GM18867 (cell line): ENCODE measurements at regions not wholly inside any gene's neighbourhood (a gene's known extent, or its start where the extent isn't known, plus 50 kb on each side); places are given as distances from the start of the nearest gene placed in this dataset.

Source experiments
- ATAC-seq: cut with Tn5 transposase; IDR thresholded peaks from one replicate; pipeline ENCODE4 v1.9.1; 2021; ENCODE audit warnings: mild to moderate bottlenecking, moderate library complexity; ENCODE audit not compliant: unreplicated experiment

DNA sequence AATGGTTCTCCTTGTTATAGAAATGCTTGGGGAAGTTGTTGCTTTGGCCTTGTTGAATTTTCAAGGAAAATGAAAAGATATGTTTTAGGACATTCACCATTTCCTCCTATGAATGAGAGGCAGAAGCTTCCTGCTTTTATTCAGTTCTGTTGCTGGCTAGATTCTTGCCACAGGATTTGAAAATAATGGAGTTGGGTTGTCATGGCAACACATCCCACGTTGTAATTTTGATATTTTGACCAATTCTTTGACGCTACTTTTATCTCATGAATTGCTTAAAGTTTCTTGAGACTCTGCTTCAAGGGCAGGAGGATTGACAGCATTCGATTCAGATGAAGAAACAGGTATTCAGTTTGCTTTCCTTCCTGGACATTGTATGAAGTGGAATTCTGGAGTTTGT lies 331.5 kb downstream of the PRDM2 start:
- no peak for ATAC-seq

DNA sequence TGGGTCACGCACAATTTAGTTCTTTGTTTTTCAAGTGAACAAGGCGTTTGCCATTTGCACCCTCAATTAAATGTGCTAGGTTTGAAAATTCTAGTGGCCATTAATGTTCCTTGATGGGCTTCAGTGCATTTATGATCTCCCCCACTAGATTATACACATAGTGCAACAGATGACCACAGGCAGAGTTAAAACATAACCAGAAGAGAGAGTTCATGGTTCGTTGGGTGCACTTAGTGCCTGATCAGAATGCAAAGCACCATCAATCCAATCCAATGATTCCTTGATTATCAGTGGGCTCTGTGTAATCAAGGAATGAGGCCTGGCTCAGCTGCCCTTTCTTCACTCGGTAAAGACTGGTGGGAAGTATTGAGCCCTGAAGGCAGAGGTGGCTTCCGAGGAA lies 334.5 kb downstream of the PRDM2 start:
- no peak for ATAC-seq

DNA sequence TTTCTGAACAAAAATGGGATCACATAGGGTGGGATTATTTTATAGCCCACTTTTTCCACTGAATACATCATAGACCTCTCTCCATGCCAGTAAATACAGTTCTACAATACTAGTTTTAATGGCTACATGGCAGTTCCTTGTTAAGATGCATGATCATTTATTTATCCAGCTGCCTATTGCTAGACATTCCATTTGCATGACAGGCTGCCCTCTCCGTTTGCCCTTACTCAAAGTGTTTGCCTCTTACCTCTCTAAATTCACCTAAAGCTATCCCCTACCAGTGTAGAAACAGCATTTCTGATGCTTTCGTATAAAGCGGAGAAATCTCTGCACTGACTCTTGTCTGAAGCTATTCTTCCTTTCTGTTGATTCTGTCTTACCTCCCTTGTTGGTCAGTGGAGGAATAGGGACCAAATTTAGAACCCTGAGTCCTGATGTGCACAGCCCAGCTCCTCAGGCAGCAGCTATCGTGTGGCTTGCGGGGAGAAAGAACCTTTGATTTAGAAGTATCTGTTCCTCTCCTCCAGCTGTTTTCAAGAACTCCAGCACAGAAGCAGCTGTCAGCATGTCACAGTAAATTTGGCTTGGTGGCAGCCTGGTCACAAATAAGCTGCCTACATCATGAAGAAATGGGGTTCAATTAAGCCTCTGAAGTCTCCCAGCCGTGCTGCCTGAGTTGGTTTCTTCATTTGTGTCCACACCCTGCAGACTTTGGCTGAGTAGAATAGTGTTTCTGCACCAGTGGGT lies 337.3 kb downstream of the PRDM2 start:
- no peak for ATAC-seq

DNA sequence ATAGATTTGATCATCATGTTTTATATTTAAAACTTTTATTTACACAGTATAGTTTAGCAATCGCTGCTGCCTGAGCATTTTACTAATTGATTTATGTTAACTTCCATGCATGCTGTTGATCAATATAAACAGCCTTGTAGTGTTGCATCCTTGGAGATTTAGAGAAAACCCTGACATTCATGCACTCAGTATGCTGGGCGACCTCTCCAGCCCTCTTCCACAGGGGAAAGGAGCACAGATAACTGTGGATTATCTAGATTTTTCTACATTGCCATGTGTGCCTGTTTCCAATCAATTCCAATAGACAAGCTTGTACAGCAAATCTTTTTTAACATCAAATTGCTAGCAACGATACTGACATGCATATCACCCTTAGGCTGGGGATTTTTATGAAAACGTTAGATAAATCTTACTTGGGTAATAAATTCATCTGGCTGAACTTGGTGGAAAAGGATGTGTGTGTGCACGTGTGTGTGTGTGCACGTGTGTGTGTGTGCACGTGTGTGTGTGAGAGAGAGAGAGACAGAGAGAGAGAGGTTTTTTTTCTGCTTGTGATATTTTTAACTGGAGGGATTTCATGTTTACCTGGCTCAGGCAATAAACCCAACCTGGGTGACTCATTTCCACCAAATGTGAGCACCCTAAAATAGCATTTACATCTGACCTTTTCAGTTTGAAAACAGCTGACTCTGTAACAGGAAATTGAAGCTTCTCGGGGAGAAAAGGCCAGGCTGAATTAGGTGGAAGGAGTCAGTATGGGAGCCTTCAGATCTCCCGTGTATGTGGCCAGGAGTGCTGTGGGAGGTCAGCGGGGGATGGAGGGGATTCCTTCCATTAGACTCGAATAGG lies 339.8 kb downstream of the PRDM2 start:
- ATAC-seq = peak; percentile 51

DNA sequence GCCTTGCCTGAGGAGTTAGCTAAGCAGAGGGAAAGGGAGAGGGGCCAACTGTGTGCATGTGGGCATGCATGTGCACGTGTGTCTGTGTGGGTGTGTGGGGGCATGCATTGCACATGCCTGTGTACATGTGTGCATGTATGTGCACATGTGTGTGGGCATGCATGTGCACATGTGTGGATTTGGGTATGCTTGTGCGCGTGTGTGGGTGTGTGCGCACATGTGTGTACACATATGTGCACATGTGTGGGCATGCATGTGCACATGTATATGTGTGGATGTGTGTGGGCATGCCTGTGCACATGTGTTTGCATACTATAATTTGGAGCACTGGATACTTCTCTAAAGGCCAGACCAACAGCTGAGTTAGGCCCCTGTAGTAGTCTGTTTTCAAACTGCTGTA lies 350.0 kb downstream of the PRDM2 start:
- ATAC-seq = no peak

DNA sequence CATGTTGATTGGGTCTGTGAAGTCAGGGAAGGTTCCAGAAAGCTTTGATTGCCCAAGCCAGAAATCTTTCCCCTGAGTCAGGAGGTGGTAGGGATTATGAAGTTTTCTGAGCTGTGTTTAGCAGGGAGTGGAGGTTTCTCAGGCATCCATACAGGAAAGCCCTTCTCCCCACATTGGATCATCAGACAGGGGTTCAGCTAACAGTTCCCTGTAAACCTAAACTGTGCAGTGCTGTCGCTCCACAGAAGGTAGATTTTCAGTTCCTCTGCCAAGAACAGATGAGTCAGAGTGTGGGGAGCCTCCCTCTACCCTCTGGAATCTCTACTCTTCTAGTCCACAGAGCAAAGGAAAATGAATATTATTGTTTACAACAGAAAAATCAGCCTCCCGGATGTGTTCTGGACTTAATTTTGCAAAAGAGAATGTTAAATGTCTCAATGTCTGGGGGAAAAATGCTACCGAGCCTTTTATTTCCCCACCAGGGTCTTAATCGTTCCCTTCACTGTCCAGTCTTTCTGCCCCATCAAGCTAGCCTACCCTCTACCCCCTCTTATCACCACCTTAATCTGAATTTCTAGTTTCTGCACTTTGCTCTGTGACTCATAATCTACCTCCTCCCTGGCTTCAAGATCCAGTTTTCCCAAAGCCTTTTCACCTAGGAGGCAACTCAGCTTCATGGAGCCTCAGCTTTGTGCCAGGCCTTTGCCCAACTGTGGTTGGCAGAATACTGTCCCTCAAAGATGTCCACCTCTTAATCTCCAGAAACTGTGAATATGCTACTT lies 355.6 kb downstream of the PRDM2 start:
- no peak for ATAC-seq

DNA sequence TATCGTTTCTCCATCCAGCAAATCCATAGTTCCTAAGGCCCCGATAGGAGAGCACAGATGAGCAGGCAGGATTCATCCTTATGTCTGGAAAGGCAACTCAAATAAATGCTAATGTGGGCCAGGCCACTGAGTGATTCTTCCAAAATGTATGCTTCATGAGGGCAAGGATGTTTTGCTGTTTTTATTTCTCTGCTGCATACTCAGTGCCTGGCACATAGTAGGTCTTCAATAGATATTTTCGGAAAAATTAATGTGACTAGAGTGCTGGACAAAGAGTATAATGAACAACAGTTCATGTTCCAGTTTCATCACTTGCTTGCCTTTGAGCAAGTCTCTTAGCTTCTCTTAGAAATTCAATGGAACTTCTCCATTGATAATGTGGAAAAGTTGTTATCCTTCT lies 357.7 kb downstream of the PRDM2 start:
- ATAC-seq = no peak

DNA sequence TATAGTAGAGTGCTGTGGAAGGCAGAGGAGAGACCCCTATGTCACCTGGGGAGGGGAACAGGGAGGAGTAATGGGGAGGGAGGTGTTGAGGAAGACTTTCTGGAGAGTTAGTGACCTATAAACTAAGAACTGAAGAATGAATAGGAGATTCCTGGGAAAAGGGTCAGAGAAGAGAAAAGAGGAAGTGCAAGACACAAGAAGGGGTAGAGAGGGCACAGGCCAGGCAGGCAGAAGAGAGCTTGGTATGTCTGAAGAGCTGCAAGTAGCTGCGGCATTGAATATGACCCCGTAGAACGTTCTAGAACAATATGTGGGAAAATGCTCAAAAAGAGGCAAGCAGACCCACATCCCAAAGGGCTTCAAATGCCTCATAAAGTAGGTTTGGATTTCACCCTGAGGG lies 361.2 kb downstream of the PRDM2 start:
- no peak for ATAC-seq

DNA sequence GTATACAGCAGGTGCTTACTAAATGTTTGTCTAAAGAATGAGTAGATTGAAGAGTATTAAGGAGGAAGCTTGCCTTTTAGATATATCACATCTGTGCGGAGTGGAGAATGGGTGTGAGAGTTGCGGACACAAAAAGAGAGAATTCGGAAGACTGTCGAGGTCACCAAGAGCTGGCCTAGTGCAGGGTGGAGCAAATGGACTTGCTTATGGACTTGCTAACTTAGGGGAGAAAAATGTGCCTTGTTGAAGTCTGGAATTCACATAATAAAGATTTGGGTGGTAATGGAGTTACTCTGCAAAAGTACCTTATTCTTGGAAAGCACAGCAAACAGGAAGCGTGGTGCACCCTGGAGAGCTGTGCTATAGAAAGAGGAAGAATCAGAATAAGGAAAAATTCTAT lies 361.7 kb downstream of the PRDM2 start:
- ATAC-seq = no peak

DNA sequence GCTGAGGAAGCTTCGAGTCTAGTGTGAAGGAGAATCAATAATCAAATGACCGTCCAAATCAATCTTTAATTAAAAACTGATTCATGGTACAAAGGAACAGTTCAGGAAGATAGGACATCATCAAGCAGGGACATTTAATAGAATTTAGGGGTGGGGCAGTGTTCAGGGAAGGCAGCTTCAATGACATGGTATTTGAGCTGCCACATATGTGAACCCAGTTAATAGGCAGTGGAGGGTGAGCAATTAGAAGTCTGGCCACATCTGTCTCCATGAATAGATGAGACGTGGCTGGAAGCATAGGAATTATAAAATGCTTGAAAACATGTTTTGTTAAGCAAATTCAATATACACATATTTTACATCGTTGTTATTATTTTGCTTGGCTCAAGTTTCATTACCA lies 362.7 kb downstream of the PRDM2 start:
- no peak for ATAC-seq

DNA sequence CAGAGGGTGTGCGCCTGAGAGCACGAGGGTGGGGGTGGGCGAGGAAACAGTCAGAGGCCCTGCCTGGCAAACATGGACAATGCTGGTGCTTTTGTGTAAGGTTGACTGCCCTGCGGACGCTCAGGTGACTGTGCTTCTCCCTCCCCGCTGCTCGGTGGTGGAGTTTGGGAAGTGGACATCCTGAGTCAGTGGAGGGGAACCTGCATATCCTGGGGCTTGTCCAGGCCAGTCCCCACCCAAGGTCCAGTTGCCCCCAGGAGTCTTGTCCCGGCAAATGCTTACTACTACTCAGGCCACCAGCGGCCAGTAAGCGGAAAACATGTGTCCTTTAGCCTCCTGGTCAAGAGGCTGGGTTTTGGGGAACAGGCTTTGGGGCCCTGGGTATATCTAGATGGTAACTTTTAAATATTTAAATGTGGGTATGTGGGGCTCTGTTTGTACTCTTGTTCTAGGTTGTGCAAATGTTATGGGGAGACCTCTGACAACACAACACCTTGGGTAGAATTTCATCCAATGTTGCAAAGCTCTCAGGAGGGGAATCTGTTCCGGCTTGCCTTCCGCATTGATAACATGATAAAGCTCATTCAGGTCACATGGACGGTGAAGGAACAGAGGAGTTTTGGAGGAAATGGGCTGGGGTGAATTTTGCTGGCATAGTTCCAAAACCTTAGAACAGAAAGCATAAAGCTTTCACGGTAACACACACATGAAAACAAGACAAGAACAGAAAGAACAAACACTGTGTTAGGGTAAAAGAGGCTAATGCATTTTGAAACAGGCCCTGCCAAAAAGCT lies 364.9 kb downstream of the PRDM2 start:
- ATAC-seq = no peak

DNA sequence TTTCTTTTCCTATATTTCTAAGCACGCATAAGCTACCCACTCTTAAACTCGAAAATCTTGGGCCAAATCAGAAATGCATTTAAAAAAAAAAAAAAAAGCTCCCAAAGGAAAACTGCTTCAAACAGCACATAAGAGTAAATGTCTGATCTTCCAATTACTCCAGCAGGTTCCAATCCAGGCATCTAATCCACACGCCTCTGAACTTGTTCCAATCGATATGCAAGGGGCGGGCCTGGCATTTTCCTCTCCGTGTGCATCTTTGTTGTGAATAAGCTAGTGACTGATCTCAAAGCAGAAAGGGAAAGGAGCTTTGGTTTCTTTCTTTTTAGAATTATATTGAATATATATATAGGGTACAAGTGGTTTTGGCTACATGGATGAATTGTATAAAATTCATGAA lies 365.5 kb downstream of the PRDM2 start:
- ATAC-seq = no peak

DNA sequence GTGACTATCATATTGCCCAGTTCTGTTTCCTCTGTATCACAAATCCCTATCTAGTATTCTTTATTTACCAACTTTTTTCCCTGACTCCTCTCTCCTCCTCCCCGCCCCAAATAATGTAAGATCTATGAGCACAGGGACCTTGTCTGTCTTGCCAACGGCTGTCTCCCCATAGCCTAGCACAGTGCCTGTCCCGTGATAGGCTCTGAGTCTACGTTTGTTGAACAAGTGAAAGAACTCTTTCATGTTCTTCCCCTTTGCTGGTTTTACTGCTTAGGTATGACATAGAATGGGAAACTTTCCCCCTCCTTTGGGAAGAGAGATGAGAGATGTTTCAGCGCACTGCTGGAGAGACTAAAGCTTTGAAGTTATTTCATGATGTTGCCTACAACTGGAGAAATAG lies 367.0 kb downstream of the PRDM2 start:
- ATAC-seq = no peak

DNA sequence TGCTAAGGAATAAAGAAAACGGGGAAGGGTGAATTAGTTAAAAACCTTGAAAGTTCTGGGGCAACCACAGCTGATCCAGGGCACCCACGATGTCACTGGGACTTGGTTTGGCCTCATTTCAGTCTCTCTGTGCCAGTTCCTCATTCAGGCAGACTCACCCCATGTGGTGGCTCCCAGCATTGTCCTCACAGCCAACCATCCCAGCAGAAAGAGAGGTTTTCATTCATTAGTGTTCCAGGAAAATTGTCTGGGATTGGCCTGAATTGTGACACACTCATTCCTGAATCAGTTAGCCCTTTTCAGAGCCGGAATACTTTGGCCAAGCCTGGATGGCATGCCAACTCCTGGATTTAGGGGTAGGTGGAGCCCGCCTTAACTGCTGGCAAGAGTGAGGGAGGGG lies 367.7 kb downstream of the PRDM2 start:
- no peak for ATAC-seq

DNA sequence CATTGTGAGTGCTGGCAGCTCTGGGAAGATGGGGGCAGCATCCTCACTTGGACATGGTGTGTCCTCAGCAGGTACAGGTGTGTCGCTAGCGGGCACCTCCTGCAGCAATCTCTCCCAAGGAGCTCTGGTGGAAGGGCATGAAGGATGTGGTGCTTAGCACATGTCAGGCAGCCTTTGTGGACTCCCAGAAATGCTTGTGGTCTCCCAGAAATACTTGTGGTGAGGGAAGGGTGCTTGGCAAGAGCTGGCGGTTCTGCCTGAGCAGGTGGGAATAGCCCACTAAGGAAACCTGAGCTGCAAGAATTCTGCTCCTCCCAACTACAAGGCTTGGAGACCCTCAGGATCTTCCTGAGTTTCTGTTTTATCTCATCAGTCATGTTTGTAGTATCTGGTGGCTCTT lies 371.6 kb downstream of the PRDM2 start:
- ATAC-seq = no peak

DNA sequence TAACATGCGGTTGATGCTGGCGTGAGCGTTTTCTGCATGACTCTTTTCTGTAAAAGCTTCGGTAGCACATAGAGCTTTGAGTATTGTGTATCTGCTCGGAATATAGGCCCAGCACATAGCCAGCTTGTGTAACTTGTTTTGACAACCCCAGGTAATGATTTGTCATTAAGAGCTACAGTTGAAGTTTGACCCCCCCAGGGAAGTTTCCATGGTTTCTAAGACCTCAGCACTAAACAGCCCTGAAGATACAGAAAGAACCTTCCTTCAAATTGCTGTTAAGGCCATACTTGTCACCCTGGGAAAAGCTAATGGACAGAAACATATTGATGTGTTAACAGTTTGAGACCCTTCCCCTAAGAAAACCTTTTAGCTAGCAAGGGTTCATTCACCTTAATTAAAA lies 380.7 kb downstream of the PRDM2 start:
- ATAC-seq = no peak

DNA sequence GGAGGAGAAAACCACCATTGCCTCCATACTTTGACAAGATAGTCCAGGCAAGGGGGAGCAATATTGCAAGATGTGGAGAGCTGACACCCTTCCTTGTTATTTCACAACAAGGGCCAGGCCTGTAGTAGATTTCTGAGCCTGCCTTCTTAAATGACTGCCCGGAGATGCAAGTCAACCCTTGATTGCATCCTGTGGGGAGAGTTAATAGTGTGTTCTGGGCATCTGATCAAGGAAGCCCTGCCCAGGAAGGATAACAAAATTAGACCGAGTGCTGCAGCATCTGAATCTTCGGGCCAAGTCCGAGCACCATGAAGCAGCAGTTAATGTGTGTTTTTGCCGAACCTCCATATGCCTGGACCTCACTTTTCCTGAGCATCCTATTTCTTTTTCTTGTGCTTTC lies 382.3 kb downstream of the PRDM2 start:
- ATAC-seq = no peak

DNA sequence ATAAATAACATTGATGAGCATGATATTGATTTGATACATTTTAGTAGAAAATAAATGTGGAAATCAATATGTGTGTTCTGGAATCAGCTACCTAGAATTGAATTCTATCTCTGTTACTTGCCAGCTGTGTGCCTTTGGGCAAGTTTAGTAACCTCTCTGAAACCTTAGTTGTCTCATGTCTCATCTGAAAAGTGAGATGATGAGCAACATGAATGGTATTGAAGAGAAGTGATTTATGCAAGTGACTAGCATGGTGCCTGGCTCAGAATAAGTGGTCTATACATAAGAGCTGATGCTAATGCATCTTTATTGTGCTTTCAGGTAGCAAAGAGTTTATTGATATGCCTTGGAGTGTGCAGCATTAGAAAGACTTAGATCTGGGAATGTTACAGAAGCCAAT lies 383.3 kb downstream of the PRDM2 start:
- no peak for ATAC-seq

DNA sequence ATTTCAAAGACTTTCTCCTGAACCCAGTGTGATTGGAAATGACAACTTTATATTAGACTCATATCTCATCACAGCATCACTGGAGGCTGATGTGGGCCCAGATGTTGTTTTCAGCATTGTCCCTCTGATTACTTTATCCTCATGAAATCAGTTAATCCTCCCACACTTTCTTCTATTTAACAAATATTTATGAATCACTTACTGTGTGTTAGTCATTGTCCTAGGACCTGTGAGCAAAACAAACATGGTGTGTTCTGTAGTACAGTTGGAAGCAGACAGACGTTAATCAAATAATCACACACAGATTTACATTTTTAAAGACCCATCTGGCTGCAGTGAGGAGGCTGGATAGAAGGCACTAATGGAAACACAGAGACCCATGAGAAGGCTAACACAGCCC lies 383.7 kb downstream of the PRDM2 start:
- no peak for ATAC-seq

DNA sequence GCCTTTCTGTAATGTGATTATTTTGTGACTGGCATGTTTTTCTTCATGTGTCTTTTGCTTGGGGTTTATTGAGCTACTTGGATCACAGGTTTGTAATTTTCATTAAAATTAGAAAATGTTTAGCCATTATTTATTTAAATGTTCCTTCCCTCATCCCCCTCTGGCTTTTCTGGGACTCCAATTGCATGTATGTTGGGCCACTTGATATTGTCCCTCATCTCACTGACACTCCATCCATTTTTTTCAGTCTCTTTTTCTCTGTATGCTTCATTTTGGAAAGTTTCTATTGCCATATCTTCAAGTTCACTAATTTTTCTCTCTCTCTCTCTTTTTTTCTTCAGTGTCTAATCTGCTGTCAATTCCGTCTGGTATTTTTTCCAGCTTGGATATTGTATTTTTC lies 390.1 kb downstream of the PRDM2 start:
- ATAC-seq = no peak

DNA sequence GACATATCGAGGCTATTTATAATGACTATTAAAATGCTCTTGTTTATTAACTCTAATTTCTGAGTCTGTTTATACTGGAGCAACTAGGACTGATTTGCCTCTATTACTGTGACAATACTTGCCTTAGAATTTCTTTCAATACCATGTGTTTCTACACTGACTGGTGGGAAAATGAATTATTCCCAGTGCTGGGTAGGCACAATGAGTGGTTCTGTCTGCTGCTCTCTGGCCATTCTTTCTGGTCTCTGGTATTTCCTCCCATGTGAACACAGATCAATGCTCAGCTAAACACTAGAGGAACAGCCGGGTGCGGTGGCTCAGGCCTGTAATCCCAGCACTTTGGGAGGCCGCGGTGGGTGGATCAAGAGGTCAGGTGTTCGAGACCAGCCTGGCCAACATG lies 390.5 kb downstream of the PRDM2 start:
- no peak for ATAC-seq
